Amniotic epithelial cell (primary cell): ENCODE measurements at regions not wholly inside any gene's neighbourhood (a gene's known extent, or its start where the extent isn't known, plus 50 kb on each side); places are given as distances from the start of the nearest gene placed in this dataset.
"Not testable (repeated sequence)": the region's sequence is repeated elsewhere in the genome, so short reads cannot be mapped to it uniquely, and the experiment has no call there.

Source experiments
- DNase-seq: peaks from one replicate; pipeline ENCODE4 v3.0.0-alpha.2; 2010; ENCODE audit warnings: low read depth

- no peak for DNase-seq
Measured at GRCh38 chr18:71075147-71075546, 786.3 kb downstream of the SOCS6 start.

GRCh38 chr18:71068338-71068737, 779.5 kb downstream of the SOCS6 start:
- no peak for DNase-seq

DNA sequence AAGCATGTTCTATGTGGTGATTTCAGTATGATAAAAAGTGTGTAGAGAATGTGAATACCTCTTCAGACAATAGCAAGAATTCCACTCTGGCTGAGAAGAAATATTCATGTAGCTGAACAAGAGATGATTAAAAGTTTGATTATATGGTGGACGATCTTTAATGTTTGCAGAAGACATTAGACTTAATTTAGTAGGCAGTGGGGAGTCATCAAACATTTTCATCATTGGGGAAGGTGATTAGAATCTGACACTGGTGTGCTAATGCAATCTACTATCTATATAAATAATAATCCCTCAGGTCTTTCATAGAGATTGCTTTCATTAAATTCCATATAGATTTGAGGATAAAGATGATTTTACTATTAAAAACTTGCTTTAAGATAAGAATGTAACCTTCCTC, 761.0 kb downstream of the SOCS6 start:
- DNase-seq, result no peak

DNA sequence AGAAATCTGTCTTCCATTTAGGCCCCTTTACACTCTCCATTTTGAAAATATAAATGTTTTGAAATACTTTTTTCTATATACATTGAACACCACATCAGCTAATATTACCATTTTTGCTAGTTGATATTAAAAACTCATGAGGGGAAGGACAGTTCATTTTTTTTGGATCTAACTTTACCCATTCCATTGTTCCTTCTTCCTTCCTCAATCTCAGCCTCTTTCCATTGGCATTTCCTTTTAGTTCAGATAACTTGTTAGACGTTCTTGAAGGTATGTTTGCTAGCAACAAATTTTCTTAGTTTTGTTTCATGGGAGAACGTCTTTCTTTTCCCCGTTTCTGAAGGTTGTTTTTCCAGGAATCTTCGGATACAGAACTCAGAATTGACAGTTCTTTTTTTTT, 759.0 kb downstream of the SOCS6 start:
- DNase-seq, result no peak

- no peak for DNase-seq
Measured at GRCh38 chr18:71045331-71046065, 756.7 kb downstream of the SOCS6 start.

DNA sequence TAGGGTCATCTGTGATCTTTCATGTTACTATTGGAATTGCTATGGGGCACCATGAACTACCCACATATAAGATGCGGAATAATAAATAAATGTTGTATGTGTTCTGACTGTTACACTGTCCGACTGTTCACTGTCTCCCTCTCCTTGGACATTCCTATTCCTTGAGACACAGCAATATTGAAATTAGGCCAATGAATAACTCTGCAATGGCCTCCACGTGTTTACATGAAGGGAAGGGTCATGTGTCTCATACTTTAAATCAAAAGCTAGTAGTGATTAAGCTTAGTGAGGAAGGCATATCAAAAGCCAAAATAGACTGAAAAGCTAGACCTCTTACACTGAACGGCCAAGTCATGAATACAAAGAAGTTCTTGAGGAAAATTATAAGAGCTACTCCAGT, 751.3 kb downstream of the SOCS6 start:
- no peak for DNase-seq

GRCh38 chr18:71038196-71038595, 749.4 kb downstream of the SOCS6 start:
- DNase-seq, result no peak

DNA sequence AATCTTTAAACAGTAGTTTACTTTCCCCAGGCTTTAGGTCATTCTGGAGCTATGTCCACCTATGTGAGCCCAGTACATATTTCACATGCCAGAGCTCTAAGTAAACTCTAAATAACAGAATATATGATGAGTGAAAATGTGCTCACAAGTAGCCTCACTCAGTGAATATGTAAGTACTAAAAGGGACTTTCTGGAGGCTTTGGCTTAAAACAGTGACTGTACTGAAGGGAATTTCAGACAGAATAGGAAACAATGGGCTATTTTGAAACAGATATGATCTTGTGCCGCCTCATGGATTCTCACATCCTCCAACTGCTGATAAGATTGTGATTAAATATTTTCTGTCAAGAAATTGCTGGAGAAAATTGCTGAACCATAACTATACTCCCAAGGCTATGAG, 747.9 kb downstream of the SOCS6 start:
- no peak for DNase-seq

DNA sequence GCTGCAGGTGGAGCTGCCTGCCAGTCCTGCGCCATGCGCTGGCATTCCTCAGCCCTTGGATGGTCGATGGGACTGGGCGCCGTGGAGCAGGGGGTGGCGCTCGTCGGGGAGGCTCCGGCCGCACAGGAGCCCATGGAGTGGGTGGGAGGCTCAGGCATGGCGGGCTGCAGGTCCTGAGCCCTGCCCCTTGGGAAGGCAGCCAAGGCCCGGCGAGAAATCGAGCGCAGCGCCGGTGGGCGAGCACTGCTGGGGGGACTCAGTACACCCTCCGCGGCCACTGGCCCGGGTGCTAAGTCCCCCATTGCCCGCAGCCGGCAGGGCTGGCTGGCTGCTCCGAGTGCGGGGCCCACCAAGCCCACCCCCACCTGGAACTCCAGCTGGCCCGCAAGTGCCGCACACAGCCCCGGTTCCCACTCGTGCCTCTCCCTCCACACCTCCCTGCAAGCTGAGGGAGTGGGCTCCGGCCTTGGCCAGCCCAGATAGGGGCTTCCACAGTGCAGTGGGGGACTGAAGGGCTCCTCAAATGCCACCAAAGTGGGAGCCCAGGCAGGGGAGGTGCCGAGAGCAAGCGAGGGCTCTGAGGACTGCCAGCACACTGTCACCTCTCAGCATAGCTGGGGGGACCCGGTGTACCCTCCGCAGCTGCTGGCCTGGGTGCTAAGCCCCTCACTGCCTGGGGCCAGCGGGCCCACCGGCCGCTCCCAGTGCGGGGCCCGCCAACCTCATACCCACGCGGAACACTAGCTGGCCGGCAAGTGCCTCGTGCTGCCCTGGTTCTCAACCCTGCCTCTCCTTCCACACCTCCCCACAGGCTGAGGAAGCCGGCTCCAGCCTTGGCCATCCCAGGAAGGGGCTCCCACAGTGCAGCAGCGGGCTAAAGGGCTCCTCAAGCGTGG, 742.7 kb downstream of the SOCS6 start:
- DNase-seq, result not testable (repeated sequence)

DNA sequence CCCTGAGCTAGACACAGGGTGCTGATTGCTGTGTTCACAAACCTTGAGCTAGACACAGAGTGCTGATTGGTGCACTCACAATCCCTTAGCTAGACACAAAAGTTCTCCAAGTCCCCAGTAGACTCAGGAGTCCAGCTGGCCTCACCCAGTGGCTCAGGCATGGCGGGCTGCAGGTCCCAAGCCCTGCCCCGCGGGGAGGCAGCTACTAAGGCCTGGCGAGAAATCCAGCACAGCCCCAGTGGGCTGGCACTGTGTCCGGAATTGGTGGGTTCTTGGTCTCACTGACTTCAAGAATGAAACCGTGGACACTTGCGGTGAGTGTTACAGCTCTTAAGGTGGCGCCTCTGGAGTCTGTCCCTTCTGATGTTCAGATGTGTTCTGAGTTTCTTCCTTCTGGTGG, 741.2 kb downstream of the SOCS6 start:
- DNase-seq, result not testable (repeated sequence)

DNA sequence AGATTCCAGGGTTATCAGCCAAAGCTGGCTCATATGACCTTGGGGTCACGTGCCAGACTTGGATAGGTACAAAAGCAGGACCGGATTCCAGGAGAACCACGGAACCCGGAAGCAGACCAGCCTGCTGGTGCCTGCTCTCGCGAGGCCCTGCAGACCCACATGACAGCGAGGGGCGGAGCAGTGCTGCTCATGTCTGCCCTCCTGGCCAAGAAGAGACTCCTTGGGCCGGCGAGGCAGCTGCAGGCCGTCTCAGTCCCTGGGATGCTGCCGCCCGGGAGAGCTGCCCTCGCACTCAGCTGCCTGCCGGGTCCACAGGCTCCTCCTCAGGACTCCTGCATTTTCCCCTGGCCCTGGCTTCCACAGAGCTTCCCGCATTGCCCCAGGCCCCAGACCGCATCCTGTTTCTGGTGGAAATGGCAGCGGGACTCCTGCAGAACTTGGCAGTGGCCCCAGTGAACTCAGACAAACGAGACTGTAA, 739.5 kb downstream of the SOCS6 start:
- no peak for DNase-seq

GRCh38 chr18:71027531-71027930, 738.7 kb downstream of the SOCS6 start:
- no peak for DNase-seq

DNA sequence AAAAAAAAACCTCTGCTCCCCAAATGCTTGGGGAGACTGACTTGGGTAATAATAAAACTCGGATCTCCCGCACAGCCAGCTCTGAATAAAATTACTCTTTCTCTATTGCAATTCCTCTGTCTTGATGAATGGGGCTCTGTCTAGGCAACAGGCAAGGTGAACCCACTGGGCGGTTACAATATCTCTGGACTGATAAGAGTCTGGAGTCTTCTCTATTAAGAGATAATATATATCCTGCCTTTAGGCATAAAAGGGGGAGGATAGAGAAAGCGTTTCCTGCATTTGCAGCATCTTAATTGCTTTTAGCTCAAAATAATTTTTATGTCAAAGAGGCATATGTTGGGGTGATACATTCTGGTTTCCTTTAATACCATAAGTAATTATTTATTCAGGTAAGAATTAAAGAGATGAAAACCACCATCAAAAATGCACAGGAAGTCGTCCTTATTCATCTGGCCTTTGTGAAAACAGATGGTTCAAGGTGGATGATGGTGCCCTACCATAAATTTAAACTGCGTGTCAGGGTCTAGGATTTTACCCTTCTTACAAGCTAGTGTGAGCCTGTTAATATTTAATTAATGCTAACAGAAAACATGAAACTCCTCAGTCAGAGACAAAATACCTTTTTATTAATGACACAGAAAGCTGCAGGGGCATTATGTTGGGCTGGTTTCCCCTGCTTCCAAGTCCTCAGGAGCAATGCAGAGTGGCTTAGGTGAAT, 736.8 kb downstream of the SOCS6 start:
- DNase-seq, result no peak

GRCh38 chr18:71022389-71022788, 733.5 kb downstream of the SOCS6 start:
- no peak for DNase-seq

- DNase-seq, result no peak
Measured at GRCh38 chr18:71021030-71021362, 732.2 kb downstream of the SOCS6 start.

DNA sequence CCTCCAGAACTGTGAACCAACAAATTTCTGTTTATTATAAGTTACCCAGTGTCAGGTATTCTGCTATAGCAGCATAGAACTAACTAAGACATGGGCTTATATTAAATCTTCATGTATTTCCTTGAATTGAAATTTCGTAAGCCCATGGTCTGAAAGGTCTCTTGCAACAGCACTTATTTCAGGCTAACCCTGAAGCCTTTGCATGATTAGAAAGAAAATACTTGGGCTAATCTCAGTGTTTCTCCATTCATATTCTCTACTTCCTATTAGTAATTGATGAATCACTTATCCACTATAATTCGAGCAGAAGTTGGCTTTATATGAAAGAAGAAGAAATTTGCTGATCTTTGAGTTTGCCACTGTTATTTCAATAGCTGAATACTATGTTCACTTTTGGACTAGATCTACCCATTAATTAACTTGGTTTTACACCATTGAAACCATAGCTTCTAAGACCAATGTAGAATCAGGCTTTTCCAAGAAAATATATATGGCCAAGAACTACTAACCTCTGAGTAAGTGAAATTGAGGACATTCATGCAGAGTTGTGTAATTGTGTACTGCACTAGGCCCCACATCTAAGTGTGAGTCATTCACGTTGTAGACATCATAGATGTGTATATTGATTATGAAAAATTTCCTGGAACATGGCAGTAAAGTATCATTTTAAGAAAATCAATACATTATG, 731.6 kb downstream of the SOCS6 start:
- DNase-seq, result no peak

DNA sequence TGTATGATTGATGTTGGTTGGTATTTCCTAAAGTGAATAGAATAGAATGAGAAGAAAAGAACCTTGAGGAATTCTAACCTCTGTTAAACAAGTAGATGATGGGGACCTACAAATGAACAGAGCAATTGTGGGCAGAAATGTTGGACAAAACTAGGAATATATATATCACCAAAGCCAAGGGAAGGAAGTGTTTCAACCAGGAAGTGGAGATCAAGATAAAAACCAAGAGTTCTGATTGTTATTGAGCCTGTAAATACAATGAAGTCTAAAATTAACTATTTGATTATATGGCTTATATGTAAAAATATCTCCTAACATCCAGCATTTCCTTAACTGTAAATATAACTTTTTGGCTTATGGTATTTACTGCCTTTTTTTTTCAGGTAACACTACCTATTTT, 730.0 kb downstream of the SOCS6 start:
- no peak for DNase-seq

- DNase-seq, result no peak
Measured at GRCh38 chr18:71012789-71013188, 723.9 kb downstream of the SOCS6 start.

GRCh38 chr18:71011389-71011788, 722.5 kb downstream of the SOCS6 start:
- no peak for DNase-seq

GRCh38 chr18:71008257-71008656, 719.4 kb downstream of the SOCS6 start:
- no peak for DNase-seq

DNA sequence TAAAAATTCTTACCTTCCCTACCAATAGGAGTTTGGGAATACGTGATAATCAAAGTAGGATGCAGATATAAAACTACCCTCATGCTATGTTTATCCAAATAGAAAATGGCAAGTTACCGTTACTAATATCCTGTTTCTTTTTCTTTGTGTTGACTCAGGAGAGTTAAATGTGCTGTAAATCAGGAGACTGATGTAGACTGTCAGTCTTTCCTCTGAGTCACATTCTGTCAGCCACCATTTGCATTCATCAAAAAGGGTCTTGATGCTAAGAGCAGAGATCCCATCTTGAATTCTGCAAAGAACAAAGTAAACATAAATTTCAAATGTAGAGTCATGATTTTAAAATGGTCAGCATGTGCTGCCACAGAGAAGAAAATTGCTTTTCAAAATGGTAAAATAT, 712.8 kb downstream of the SOCS6 start:
- DNase-seq, result no peak

DNA sequence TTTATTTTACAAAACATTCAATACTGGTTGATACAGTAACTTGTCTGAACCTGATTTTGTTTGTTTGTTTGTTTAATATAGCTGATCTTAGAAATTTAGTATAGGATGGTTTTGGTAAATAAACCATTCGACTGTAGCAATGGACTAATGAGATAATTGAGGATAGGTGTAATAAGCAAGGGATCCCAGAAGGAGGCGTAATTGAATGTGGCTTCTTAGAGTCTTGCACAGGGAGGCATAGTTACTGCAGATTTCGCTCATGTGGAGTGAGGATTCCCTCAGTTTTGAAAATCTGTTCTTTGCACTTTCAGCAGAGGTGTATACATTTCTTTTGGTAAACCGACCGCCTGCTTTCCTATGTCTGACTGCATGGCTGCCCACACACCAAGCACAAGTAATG, 709.6 kb downstream of the SOCS6 start:
- DNase-seq, result no peak
